Renal cortex interstitium (tissue), 11 donors: ENCODE measurements at regions not wholly inside any gene's neighbourhood (a gene's known extent, or its start where the extent isn't known, plus 50 kb on each side); places are given as distances from the start of the nearest gene placed in this dataset.

Source experiments
- DNase-seq, 11 donors: peaks; one replicate each; pipeline ENCODE4 v3.0.0-alpha.2; 2013; ENCODE audit warnings: low read depth in 9 of 11, low spot score in 4 of 11; ENCODE audit errors: extremely low read depth in 1 of 11

DNA sequence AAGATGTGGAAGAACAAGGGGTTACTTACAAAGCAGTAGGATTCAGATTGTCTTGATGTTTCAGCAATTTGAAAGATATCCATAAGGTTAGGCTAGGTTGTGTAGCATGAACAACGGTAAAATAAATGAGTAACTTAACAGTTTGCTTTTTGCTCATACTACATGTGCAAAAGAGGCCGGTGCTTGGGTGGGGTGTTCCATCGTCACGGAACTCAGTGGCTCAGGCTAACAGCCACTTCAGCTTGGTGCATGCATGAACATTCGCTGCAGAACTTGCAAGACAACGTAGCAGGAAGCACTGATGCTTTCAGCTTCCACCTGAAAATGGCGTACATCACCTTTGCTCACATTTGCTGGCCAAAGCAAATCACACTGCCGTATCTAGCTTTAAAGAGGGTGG is 407.3 kb upstream of the CDH20 start:
- DNase-seq, result no peak

- no peak for DNase-seq
Measured at GRCh38 chr18:60929966-60930365, 403.3 kb upstream of the CDH20 start.

DNA sequence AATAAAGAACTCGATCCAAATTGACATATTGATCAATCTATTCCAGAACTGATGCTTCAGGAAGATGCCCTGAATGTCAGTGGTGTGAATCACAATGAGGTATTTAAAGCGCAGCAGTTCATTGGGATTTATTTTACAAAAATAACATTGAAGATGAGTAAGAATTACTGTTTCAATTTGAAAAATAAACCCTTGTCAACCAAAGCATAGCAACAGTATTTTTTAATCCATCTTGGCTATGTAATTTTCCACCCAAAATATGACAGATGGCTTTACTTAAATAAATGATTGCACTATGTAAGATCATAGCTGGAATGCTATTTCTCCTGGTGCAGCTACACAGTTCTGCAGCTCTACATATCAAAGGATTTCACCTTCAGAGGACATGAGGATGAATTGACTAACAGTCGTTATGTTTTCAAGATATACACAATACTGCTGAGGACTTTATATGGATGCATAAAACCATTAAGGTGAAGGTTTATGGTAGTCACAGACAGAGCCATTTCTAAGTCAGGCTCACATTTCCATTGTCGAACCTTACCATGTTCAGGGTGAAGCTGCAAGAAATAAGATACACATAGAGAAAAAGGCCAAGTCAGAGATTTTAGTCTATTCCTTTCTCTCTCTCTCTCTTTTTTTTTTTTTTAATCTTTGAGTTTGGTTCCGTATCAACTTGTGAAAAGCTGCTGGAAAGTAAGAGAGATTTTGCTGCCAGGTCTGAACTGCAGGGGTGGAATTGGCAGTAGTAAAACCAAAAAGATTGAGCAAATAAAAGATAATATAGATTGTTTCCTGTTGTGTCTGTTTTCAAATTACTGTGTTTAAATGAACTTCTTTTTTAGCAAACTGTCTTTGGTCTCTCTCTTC is 398.0 kb upstream of the CDH20 start:
- DNase-seq, result no peak

GRCh38 chr18:60936101-60936500 is 397.1 kb upstream of the CDH20 start:
- DNase-seq, result no peak

DNA sequence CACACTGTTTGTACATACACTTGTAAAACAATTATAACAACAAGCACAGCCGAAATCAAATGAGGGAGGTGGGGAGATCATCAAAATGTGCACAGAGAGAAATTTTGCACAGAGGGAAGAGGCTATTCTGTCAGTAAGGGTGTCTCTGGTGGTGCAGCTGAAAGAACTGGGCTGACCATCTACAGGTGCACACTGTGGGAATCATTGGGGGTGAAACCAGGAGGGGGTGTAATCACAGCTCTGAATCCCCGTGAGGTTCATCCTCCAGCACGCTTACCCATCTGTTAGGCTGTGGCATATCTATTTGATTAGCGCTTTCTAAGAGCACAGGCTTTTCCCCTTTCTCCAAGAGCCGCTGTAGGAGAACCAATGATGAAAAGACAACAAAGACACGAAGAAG is 389.9 kb upstream of the CDH20 start:
- DNase-seq, result no peak

DNA sequence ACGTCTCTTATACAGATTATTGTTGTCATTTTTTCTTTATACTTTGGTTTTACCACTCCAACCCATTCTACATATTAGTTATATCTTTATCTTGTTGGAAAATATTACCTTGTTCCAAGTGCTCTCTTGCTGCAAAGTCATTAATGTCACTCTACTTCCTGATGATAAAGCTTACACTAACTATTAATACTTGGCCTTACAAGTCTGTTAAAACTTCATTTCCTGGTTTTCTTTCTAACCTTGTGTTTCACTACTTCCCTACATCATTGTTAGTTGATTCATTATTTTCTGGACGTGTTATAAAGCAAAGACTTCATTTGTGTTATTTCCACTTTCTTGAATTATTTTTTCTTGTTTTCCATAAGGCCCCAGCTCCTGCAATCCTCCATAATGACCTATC is 382.6 kb upstream of the CDH20 start:
- no peak for DNase-seq

GRCh38 chr18:60951091-60951490 is 382.1 kb upstream of the CDH20 start:
- DNase-seq, result no peak

- DNase-seq, result no peak
Measured at GRCh38 chr18:60962625-60963024, 370.6 kb upstream of the CDH20 start.

GRCh38 chr18:60965856-60966255 is 367.4 kb upstream of the CDH20 start:
- DNase-seq, result no peak

DNA sequence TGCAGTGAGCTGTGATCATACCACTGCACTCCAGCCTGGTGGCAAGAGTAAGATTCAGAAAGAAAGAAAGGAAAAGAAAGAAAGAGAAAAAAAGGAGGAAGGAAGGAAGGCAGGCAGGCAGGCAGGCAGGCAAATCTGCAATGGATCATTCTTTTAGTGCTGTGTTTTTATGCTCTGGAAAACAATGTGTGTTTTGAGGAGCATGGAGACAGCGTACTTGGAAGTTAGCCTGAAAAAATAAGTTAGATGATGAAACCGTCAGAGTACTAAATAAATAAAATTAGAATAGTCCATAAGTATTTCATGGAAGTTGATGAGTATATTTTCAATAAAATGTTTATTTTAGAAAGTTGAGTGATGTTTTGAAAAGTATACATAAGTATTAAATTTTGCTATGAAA is 366.4 kb upstream of the CDH20 start:
- DNase-seq, result peak in 1 of 11 donors; percentile 22

DNA sequence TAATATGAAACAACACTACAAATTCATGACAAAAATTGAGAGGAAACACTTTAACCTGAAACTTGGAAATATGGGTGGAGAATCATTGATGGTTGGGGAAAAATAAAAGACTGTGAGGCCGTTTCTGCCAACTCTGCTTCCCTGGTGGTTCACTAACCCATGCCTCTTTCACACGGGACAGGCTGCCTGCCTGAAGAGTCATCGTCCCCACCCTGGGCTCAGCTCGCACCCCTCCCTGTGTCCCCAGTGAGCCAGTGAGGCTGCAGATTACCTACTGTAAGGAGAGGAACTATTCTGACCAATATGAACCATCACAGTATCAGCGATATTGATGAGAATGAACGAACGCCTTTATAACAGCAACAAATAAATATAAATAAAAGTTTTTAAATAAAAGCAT is 357.8 kb upstream of the CDH20 start:
- no peak for DNase-seq

GRCh38 chr18:60976976-60977375 is 356.3 kb upstream of the CDH20 start:
- peak in 1 of 11 donors; percentile 17 for DNase-seq

DNA sequence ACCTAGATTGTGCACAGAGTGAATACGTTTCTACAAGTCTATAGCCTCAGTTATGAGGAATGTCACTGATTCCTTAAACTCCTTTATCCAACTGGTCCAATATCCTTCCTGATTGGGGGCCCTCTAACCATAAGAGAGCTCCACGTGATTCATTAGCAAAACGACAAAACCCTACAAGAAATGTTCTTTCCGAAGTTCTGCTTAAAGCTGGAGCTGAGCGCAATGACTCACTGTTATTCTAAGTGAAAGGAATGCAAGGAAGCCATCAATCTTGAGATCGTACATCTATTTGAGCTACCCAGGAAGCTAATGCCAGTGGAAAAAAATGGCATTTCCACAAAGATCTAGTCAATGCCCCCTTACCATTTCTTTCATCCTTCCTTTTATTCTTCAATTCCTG is 354.9 kb upstream of the CDH20 start:
- peak in 6 of 11 donors; percentile 31 to 58 (median 46) for DNase-seq

DNA sequence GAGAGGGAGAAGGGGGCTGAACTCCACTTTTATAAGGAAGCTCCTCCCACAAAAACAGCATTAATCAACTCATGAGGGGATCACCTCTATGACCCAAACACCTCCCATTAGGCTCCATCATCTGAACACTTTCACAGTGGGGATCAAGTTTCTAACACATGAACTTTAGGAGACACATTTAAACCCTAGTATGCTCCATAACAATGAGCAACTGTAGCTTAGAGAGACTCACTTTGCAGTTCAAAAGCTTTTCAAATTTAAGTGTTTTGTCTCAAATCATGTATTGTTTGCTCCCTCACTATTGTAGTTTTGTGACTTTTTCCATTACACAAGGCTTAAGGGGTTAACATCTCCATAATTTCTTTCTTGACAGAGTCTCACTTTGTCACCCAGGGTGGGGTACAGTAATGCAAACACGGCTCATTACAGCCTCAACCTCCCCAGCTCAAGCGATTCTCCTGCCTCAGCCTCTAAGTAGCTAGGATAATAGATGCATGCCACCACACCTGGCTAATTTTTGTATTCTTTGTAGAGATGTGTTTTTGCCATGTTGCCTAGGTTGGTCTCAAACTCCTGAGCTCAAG is 352.7 kb upstream of the CDH20 start:
- peak in 1 of 11 donors; percentile 23 for DNase-seq

DNA sequence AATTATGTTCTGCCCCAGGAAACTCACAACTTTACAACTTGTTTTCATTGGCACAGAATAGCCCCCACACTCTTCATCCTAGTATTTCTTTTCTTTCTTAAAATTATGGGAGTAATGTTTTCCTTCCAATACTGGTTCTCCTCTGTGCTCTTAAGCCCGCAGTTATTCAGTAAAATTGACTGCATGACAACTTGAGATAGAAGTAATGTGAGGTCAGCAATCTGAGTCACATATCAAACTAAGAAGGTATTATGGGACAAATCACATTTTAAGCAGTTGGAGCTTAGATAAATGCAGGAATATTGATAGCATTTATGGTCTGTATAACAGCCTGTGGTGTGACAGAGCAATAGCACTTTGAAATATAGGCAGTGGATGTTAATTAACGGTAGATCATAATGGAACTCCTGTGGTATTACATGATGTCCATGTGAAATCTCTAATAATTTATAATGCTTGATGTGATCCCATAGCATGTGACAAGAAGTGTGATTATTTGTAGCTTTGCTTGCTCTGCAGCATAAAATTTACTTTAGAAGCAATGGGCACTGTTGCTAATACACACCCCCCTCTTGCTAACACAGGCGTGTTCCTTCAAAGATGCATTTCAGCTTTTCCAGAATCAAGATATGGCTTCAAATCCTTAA is 351.4 kb upstream of the CDH20 start:
- peak in 8 of 11 donors; percentile 38 to 70 (median 53) for DNase-seq

GRCh38 chr18:60982329-60982695 is 350.9 kb upstream of the CDH20 start:
- peak in 1 of 11 donors; percentile 13 for DNase-seq

- DNase-seq, result no peak
Measured at GRCh38 chr18:60982928-60983327, 350.3 kb upstream of the CDH20 start.

DNA sequence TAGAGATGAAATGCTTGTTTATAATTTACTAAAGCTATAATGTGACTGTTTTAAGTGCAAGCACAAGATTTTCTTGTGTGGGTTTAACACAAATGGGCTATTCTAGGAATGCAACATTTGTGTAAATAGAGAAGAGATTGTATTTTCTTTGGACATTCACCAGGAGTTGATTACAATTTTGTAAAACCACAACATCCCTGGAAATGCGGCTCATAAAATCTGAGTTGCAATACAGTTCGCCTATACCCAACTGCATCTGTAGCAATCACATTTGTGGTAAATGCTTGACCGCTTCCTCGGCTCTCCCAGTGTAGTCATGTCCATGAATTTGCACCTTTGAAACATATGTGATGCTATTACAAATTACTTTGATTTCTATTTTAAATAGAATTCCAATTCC is 348.7 kb upstream of the CDH20 start:
- peak in 1 of 11 donors; percentile 20 for DNase-seq

- no peak for DNase-seq
Measured at GRCh38 chr18:60987963-60988362, 345.3 kb upstream of the CDH20 start.

DNA sequence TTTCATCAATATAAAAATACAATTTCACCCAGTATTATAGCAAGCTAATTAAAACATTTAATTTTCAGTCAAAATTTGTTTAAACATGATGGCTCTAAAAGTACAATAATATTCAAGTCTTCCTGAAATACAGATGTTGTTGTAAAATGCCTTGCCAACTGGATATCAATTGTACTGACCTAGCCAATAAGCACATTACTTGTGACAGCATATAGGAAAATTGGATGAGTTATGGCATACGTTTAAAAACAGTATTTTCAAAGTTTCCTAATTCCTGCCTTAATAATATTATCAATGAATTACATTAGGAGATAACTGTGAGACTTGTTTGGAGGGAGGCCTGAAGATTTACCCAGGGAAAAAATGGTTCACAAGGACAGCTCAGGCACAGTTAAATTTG is 336.9 kb upstream of the CDH20 start:
- DNase-seq, result no peak
